GM19463 (cell line): ENCODE measurements at regions not wholly inside any gene's neighbourhood (a gene's known extent, or its start where the extent isn't known, plus 50 kb on each side); places are given as distances from the start of the nearest gene placed in this dataset.
"Not testable (repeated sequence)": the region's sequence is repeated elsewhere in the genome, so short reads cannot be mapped to it uniquely, and the experiment has no call there.

Experiments used
- ATAC-seq: cut with Tn5 transposase; IDR thresholded peaks from one replicate; pipeline ENCODE4 v1.9.1; 2021; ENCODE audit warnings: mild to moderate bottlenecking, moderate library complexity; ENCODE audit not compliant: unreplicated experiment

DNA sequence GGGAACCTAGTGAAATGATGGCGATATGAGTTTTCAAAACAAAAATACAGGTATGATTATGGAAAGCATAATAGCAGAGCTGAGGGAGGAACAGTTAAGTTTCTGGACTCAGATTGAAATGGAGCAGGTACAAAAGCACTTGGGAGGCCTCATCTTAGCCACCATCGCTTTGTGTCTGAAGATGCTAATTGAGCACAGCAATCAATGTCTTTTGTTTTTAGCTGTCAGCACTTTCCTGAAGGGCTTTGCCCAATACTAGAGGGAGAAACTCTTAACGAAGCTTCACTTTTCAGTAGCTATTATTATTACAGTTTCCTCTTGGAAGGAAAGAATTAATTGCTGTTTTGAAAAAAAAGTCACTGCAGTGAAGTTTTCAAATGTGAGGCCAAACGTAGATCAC lies 348.7 kb downstream of the RWDD3 start:
- ATAC-seq = no peak

DNA sequence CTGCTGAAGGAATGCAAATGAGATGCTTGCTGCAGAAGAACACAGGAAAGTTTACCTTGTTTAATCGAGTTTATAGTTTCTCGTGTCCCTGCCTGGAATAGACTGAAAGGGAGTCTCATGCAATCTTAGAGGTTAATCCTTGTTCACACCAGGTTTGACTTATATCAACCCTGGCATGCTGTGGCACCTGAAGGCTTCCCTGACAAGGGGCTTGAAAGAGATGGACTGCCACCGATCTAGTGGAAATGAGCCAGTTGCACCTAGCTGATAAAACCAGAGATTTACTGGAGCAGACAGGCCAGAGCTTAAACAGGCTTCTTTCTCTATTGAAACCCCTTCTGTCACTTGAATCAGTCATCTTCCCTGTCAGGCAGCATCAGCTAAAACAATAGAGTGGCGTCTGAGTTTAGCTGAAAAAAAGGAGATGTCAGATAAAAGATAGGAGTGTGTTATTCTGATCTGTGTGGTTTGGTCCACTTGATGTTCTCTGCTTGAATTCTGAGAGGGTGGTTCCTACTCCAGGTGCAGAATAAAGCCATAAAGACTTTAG lies 349.7 kb downstream of the RWDD3 start:
- no peak for ATAC-seq

DNA sequence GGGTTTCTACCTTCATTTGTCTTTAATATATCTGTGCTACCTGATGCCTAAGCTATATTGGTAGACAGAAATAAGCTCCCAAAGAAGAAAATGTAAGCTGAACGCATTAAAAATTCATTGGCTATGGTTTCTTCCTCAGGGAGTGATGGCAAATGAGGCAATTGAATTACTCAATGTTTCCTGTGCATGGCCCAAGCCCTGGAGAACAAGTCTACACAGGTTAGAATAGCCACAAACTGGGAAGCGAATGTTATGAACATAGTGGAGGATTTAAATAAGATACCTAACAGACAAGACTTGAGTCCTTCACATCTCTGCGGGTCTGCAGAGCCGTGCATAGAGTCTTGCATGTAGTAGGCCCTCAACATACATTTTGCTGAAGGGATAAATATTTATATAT lies 350.3 kb downstream of the RWDD3 start:
- ATAC-seq = no peak

DNA sequence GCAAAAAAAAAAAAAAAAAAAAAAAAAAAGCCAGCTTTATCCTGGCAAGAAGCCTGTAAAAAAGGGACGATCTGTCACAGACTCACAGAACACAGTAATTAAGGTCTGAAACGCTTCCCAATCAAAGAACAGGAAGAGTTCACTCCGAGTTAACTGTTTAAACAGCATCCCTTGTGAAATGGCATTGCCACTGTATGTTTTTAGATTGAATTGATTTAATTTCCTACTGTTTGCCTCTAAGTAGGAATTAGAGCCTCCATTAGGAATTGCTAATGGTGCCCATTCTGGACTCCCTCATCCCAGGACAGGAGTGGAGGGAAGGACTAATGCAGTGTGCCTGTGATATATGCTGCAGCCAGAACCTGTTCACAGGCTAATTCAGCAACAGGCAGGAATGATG lies 370.8 kb downstream of the RWDD3 start:
- no peak for ATAC-seq

DNA sequence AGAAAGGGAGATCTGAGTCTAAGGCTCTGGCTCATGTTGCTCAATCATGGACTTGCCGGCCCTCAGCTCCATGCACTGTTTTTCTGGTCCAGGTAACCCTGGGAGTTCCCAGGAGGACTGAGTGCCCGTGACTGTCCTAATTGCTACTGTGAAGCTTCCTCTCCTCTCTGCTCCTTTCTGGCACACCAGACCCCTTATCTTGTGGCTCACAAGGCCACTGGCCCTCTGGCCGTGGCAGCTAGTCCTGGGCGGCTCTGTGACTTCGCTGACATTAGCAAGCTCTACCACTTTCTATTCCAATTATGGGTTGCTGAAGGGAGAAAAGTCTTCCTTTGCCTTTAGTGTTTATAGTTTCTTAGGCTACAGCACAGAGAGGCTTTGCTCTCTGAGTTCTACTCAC lies 380.2 kb downstream of the RWDD3 start:
- no peak for ATAC-seq

DNA sequence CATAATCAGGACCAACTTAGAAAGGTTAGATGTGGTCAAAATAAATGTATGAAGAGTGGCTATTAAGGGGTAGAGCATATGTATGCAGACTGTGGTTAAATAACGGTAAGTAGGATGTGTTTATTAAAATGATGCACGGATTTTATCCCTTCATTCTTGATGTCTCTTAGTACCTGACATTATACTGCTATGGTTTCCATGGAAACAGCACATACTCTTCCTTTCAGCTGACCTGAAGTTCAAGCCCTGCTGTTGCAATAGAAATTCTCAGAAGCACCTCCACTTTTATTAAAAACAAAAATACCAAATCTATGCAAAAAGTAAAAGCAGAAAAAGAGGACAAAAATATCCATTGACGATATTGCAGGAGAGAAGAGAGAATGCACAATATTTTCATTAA lies 381.4 kb downstream of the RWDD3 start:
- no peak for ATAC-seq

DNA sequence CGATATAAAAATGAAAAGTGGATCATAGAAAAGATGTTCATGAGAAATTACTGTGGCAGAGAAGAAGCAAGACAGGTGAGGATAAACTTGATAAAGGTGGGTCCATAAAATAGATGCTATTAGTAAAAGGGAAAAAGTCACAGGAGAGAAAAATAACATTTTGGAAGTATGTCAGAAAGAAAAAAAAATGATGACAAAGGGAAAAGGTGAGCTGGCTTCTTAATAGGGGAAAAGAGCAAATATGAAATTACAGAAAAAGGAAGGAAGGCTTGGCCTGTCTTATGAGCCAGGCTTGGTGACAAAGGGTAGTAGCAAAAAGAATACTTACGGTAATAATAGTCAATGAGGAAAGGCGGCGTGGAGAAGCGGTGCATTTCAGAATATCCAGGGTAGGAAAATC lies 386.1 kb downstream of the RWDD3 start:
- no peak for ATAC-seq

DNA sequence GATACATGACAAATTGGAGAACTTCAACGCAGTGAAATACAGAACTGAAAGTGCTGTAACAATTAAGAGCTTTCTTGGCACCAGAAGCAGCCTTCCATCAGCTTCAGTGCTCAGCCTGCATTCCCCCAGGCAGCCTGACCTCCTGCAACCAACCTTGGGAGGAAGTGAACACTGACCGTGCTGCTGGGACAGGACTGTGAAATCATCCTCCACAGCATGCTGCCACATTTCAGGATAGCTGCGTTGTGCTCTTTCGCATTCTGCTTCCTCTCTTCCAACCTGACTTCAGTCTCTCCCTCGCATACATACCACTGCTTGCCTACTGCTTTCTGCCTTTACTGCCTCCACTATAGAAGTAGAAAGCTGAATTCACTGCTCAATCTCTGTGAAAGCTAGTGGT lies 388.6 kb downstream of the RWDD3 start:
- no peak for ATAC-seq

DNA sequence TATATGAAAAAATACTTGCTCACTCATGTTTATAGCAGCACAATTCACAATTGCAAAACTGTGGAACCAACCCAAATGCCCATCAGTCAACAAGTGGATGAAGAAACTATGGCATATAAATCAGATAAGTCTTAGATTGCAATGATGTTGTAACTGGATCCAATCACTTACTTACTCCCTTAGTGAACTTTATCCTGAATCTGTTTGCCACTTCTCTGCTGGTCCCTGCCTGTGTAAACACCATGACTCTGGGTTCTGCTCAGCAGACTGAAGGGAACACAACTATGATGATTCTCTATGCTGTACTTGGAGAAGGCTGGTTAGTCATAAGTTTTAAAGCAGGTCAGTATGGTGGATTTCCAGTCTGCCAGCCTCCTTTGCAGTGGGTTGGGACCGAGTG lies 391.2 kb downstream of the RWDD3 start:
- ATAC-seq = no peak

DNA sequence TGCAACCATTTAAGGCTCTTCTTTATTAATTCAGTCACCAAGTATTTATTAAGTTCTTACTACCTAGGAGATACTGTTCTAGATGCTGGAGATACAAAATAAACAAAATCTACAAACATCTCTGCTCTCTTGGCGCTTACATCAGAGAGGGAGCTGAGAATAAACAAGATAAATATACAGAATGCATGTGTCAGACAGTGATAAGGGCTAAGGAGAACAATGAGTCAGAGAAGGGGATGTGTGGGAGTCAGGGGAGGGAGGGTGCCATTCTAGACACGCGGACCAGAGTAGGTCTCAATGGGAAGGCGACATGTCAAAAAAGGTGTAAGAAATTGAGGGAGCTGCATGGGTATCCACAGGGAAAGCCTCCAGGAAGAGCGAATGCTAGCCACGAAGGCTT lies 393.2 kb downstream of the RWDD3 start:
- ATAC-seq = no peak

DNA sequence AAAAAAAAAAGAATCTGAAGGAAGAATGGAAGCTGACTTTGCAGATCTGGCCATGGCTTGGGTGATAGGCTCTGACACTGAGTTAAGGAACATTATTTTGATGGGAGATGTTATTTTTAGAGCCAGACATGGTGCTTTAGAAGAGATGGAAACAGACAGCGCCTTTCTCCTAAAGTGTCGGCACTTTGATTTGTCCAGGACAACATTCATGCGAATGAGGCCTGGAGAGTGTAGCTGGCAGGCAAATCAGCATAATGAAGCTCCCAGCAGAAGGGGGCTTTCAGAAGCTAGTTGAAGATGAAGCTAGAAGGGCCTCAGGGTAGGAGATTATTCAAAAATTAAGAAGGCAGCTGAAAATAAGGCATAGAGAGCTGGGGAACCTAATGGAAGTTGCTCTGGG lies 397.7 kb downstream of the RWDD3 start:
- no peak for ATAC-seq

DNA sequence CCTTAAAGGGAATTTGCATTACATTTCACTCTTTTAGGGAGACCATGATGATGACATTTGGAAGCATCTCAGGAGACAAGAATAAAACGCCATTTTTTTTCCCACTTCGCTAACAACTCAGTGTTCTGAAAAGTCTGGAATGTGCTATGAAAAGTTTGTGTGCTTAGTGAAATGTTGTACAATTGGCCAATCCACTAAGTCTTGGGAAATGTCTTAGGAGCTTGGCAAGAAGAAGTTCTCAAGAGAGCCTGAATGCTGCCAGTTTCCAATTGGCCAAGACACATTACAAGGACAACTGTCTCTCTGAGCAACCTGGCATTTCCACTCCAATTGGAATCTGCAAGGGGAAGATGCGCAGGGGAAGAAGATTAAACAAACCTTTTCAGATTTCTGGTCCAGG lies 401.8 kb downstream of the RWDD3 start:
- ATAC-seq = no peak

DNA sequence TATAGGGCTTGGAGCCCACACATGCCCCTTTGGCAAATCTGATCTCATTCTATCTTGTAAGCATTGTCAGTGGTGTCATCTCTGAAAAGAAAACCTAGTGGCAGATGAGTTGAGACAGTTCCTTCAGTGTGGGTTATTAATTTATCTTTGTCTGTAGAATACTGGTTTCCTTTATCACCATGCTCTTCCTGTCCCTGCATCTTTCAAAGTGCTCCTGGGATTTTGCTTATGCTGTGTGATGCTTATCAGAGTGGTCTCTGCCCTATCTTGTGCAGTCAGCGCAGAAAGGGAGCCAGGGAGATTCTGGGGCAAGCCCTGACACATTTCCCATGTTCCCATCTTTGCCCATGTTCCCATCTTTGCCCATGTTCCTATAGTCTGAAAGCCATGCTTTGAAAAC lies 402.9 kb downstream of the RWDD3 start:
- no peak for ATAC-seq

DNA sequence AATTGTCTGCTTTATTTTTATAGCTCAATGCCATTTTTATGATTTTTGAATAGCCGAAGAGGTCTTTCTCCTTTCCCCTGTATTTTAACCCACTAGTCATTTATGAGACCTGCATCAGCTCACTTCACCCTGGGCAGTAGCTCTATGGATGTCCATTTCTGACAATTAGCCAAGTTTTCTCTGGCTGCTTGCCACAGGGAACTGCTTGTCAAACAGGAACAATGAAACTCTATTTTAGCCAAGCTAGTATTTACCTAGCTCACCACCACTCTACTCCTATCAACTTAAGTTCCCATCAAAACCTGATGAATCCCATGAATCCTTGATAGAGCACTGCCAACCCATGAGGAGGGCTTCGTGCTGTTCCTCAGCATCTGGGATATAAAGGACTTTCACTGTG lies 406.7 kb downstream of the RWDD3 start:
- ATAC-seq = no peak

DNA sequence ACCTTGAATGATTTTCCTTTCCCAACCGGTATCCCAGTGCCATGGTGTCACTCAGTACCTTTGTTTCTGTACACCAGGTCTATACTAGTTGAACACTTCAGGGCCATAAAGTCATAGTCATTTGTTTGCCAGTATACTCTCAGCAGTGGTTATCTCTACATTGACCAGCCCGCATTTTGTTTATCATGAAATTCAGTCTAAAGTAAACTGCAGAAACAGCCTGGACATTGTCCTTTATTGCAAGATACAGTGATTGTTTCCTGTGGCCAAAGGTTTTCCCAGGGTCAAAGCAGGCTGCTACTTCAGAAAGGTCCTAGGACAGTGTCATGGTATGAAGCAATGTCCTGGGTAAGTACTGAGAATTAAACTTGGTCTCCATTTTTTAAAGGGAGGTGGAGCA lies 407.4 kb downstream of the RWDD3 start:
- ATAC-seq = no peak

DNA sequence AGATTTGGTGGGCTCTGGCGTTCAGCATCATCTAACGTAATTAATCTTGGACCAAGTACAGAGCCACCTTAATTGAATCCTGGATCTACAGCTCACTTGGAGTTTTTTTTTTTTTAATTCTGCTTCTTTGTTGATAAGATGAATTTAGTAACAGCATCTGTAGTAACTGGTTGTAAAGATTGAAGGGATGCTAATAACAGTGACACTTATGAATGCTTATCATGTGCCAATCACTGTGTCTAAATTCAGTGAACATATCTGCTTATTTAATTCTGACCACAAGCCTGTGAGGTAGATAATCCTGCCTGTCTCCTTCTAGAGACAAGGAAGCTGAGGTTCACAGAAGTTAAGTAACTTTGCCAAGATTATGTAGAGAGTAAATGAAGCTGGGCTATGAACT lies 408.0 kb downstream of the RWDD3 start:
- no peak for ATAC-seq

DNA sequence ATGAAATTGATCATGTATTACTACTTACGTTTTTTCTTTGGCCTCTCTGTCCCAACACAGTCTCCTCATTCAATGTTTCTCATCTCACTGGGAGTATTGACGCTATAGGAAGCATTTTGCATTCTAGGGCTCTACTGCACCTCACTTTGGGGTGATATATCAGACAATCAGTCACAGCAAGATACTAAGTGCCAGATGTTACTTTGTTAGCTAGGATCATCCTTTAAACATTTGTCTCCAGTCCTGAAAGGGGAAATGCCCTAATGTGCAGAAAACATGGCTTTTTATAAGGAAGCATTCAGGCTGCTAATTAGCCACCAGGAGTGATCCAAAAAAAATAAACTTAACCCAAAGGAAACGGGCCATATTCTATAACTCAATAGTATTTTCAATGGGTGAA lies 409.1 kb downstream of the RWDD3 start:
- ATAC-seq = no peak

DNA sequence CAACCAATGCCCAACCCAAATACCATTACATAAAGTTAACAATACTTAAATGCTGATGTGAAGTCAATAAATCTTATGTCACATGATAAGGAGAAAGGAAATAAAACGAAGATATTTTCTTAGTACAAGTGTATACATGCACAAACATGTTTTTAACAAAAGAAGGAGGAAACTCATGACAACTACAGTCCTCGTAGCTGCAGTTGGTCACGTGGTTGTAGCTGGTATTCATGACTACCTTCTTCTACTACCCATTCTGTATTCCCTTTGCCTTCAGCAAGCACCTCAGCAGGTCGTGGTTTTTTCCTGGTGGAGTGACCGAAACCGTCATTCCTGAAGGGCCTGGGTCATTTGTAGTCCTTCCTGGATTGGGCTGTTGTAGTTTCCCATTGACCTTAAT lies 411.1 kb downstream of the RWDD3 start:
- not testable (repeated sequence) for ATAC-seq

DNA sequence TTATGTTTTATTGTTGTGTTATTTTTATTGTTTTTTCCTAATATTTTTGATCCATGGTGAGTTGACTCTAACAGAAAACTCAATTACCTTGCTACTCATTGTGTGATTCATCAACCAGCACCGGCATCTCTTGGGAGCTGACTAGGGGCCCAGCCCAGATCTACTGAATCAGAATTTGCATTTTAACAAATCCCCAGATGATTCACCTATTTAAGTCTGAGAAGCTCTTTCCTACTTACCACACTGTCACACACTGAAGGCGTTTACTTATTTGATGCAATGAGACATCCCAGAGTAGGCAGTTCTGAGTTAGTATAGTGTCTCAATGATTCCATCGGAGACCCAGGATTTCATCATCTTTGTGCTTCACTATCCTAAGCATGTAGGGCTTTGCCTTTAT lies 416.6 kb downstream of the RWDD3 start:
- ATAC-seq = no peak

DNA sequence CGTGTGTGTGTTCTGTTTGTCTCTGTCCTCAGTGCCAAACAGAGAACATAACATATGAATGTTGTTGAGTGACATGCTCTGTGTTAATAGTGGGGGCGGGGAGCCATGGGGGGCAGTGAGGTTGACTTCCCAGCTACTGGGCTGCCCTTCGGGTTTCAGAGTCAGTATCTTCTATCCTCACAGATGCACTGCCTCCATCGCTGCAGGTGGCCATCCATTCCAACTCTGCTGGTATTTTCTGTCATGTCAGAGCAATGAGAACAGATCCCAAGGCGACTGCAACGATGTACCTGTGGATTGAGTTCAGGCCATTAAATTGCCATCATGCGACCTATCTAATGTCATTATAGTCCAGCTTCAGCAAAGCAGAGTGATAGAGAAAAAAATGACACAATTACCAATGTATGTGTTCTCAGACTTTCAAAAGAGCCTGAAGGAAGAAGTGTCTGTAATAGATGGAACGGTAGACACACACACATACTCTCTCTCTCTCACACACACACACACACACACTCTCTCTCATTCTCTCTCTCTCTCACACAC lies 418.5 kb downstream of the RWDD3 start:
- ATAC-seq = no peak

DNA sequence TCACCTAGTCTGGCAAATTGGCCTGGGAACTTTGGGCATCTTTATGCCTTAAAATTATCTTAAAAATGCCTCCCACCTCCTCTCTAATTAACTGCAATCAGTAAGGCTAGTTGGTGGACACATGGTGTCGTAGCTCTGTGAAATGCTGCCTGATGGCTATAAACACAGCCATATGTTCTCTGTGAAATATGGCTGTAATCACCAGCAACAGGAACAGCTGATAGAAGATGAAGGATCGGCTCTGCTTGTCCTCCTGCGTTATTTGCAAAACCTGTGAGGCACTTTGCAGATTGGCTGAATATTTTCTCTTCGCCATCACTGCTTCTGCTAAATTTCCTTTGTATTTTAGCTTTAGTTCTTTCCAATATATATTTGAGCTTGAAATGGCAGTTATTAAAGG lies 419.6 kb downstream of the RWDD3 start:
- ATAC-seq = no peak

DNA sequence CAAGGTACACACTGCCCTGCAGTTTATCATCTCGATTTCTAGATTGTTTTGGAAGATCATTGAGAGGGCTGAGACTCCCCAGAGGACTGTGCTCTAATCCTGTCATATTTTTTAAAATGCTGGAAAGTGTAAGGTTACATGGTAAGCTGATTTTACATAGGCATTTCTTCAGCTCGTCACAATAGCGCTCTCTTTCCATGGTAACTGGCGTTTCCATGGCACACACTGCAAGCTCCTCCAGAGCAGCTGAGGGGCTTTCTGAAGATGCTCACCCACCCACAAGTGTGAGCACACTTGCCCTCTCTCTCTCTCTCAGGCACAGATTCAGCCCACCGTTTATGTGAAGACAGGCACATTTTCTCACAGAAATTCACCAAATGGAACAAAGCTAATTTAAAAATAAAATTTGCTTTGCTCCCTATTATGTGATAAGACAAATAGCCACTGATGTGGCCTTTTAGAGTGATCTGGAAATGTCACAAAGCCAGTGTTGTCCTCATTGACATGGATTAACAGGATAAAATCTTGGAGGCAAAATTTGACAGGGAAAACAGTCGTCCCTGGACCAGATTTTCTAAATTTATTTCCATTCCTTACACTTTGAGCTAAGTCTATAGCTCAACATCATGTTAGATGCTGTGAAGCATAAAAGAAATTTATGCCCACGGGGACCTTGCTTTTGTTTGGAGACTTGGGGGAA lies 421.5 kb downstream of the RWDD3 start:
- no peak for ATAC-seq

DNA sequence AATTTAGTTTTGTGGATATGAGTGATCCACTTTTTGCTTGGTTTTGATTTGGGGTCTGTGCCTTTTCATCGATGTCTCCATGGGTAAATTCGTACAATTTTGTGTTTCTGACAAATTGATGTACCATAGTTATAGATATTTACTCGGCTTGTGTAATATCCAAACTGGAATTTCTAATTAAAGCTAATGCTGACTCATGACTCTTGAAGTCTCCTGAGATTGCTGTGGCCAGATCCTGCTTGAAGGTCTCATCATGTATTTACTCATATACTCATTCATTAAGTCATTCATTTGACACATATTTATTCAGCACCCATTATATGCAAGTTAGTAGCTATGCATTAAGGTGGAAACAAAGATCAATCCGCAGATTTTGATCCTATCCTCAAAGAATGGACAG lies 423.2 kb downstream of the RWDD3 start:
- no peak for ATAC-seq
